ENCODE measurements at regions not wholly inside any gene's neighbourhood (a gene's known extent, or its start where the extent isn't known, plus 50 kb on each side); places are given as distances from the start of the nearest gene placed in this dataset.

- H3K36me3 Mint-ChIP-seq (ENCODE audit: low read depth, unreplicated experiment) = no peaks in the 10 kb centered on the region
- Histone ChIP-seq H3K4me1 (ENCODE audit: insufficient read depth, low read length) (peaks cover 43% of the 10 kb centered on the region), H3K36me3 (ENCODE audit: insufficient read depth, low read length) (no peaks in the 10 kb centered on the region), H3K9ac (ENCODE audit: low read length) (no peak overlapping the region), H3K79me2 (ENCODE audit: insufficient read depth, low read length) (no peaks in the 10 kb centered on the region), H2AFZ (ENCODE audit: low read depth, low read length) (no peak overlapping the region), H4K20me1 (ENCODE audit: insufficient read depth, low read length) (no peaks in the 10 kb centered on the region), H3K27ac (ENCODE audit: low read depth, low read length) (no peak overlapping the region), H3K27me3 (ENCODE audit: insufficient read depth, low read length) (no peaks in the 10 kb centered on the region), H3K9me3 (ENCODE audit: insufficient read depth, low read depth, low read length) (no peaks in the 10 kb centered on the region), H3K4me3 (ENCODE audit: insufficient read depth, low read depth, low read length) (no peak overlapping the region), H3K4me2 (ENCODE audit: low read length) (no peak overlapping the region)
- H3K9me3 Mint-ChIP-seq (ENCODE audit: unreplicated experiment) = peaks cover 6% of the 10 kb centered on the region
- no peak overlapping the region for H3K4me3 Mint-ChIP-seq (ENCODE audit: unreplicated experiment)
- DNase-seq (ENCODE audit: low read depth) (no peak), FAIRE-seq (no peak)
- peaks cover 20% of the 10 kb centered on the region for H3K4me1 Mint-ChIP-seq (ENCODE audit: low read depth, unreplicated experiment)
- no peak overlapping the region for H3K27ac Mint-ChIP-seq (ENCODE audit: unreplicated experiment)
- H3K27me3 Mint-ChIP-seq (ENCODE audit: low read depth, unreplicated experiment) = peaks cover 28% of the 10 kb centered on the region
- TF ChIP-seq, protein P1, sequence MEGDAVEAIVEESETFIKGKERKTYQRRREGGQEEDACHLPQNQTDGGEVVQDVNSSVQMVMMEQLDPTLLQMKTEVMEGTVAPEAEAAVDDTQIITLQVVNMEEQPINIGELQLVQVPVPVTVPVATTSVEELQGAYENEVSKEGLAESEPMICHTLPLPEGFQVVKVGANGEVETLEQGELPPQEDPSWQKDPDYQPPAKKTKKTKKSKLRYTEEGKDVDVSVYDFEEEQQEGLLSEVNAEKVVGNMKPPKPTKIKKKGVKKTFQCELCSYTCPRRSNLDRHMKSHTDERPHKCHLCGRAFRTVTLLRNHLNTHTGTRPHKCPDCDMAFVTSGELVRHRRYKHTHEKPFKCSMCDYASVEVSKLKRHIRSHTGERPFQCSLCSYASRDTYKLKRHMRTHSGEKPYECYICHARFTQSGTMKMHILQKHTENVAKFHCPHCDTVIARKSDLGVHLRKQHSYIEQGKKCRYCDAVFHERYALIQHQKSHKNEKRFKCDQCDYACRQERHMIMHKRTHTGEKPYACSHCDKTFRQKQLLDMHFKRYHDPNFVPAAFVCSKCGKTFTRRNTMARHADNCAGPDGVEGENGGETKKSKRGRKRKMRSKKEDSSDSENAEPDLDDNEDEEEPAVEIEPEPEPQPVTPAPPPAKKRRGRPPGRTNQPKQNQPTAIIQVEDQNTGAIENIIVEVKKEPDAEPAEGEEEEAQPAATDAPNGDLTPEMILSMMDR (IDR thresholded peaks at IDR 0.05; ENCODE audit: insufficient read depth, low read depth, low read length) = no peak
- no peak for TF ChIP-seq EZH2 (IDR thresholded peaks at IDR 0.05; ENCODE audit: insufficient read depth, low read length)
Observed at GRCh38 chr7:50834031-50834535, 51.4 kb upstream of the GRB10 start.

GRCh38 chr7:50832744-50833143 is 50.0 kb upstream of the GRB10 start:
- Mint-ChIP-seq H3K4me3 (ENCODE audit: unreplicated experiment) (no peak overlapping the region), H3K4me1 (ENCODE audit: low read depth, unreplicated experiment) (peaks cover 25% of the 10 kb centered on the region), H3K27ac (ENCODE audit: unreplicated experiment) (no peak overlapping the region), H3K9me3 (ENCODE audit: unreplicated experiment) (peaks cover 6% of the 10 kb centered on the region), H3K36me3 (ENCODE audit: low read depth, unreplicated experiment) (no peaks in the 10 kb centered on the region), H3K27me3 (ENCODE audit: low read depth, unreplicated experiment) (peaks cover 20% of the 10 kb centered on the region)
- H3K9ac ChIP-seq (ENCODE audit: low read length) = peak overlapping the region; percentile 55
- H3K79me2 ChIP-seq (ENCODE audit: insufficient read depth, low read length) = no peaks in the 10 kb centered on the region
- TF ChIP-seq, protein P1 (IDR thresholded peaks at IDR 0.05; ENCODE audit: insufficient read depth, low read depth, low read length) = no peak
- H2AFZ ChIP-seq (ENCODE audit: low read depth, low read length) = no peak overlapping the region
- no peaks in the 10 kb centered on the region for H3K9me3 ChIP-seq (ENCODE audit: insufficient read depth, low read depth, low read length)
- peak overlapping the region; percentile 67 for H3K4me2 ChIP-seq (ENCODE audit: low read length)
- DNase-seq (ENCODE audit: low read depth) (peak; percentile 96), FAIRE-seq (peak; percentile 9)
- H3K36me3 ChIP-seq (ENCODE audit: insufficient read depth, low read length) = no peaks in the 10 kb centered on the region
- H3K27ac ChIP-seq (ENCODE audit: low read depth, low read length) = peak overlapping the region; percentile 70
- no peaks in the 10 kb centered on the region for H4K20me1 ChIP-seq (ENCODE audit: insufficient read depth, low read length)
- no peak overlapping the region for H3K4me3 ChIP-seq (ENCODE audit: insufficient read depth, low read depth, low read length)
- peaks cover 30% of the 10 kb centered on the region for H3K4me1 ChIP-seq (ENCODE audit: insufficient read depth, low read length)
- H3K27me3 ChIP-seq (ENCODE audit: insufficient read depth, low read length) = no peaks in the 10 kb centered on the region
